SK-N-SH (cell line): ENCODE measurements at regions not wholly inside any gene's neighbourhood (a gene's known extent, or its start where the extent isn't known, plus 50 kb on each side); places are given as distances from the start of the nearest gene placed in this dataset.

Experiments used
- CTCF ChIA-PET: fragments of 300-600, 350-600 bp; formaldehyde crosslinking; extraction: SDS; loops from one replicate; lab custom pipeline; 2021; lab: Yijun Ruan, JAX
- POLR2A ChIA-PET: fragments of 350-600 bp; sonication (Branson Sonifier 250); formaldehyde crosslinking; extraction: SDS; loops from one replicate; lab custom pipeline; 2020; ENCODE audit warnings: antibody characterized with exemption, inconsistent platforms; lab: Yijun Ruan, JAX
- DNase-seq: peaks from one replicate; pipeline ENCODE4 v3.0.0; 2012
- H2AFZ ChIP-seq: fragments of 200-600 bp; sonication (generic); 2 replicates; pipeline ENCODE4 v1.8.1; 2016; ENCODE audit warnings: antibody characterized with exemption, mild to moderate bottlenecking, low read depth
- H3F3A ChIP-seq: fragments of 200-600 bp; sonication (generic); replicated peaks from 2 replicates; pipeline ENCODE3; 2016; ENCODE audit warnings: antibody characterized with exemption, mild to moderate bottlenecking; ENCODE audit not compliant: insufficient read depth
- H3K27ac ChIP-seq, 2 experiments: fragments of 200-500 bp in 1 of 2; fragments of 200-600 bp in 1 of 2; sonication (Bioruptor generic) in 1 of 2; sonication (generic), shearing (Covaris generic) in 1 of 2; 2 replicates each; pipeline versions ENCODE4 v1.5.1 to v1.6.1; 2014 to 2016; ENCODE audit warnings: low read depth in 2 of 2, inconsistent platforms in 1 of 2, low read length in 1 of 2, mild to moderate bottlenecking in 1 of 2, mixed read lengths in 1 of 2
- H3K27me3 ChIP-seq: fragments of 200-600 bp; sonication (generic), shearing (Covaris generic); 2 replicates; pipeline ENCODE4 v1.6.1; 2016; ENCODE audit warnings: mixed run types; ENCODE audit not compliant: insufficient read depth
- H3K36me3 ChIP-seq, 2 experiments: fragments of 200-500 bp in 1 of 2; fragments of 200-600 bp in 1 of 2; sonication (Bioruptor generic) in 1 of 2; sonication (generic) in 1 of 2; replicated peaks in 1 of 2; 2 replicates each; pipeline versions ENCODE3 to v1.5.1; 2014 to 2016; ENCODE audit warnings: low read length in 1 of 2, mild to moderate bottlenecking in 1 of 2; ENCODE audit not compliant: insufficient read depth in 2 of 2, control insufficient read depth in 1 of 2
- H3K4me1 ChIP-seq, 2 experiments: fragments of 200-500 bp in 1 of 2; fragments of 200-600 bp in 1 of 2; sonication (Bioruptor generic) in 1 of 2; sonication (generic), shearing (Covaris generic) in 1 of 2; 2 replicates each; pipeline versions ENCODE4 v1.5.1 to v1.6.1; 2014 to 2016; ENCODE audit warnings: low read depth in 1 of 2, low read length in 1 of 2, mixed run types in 1 of 2; ENCODE audit not compliant: insufficient read depth in 2 of 2, control insufficient read depth in 1 of 2
- H3K4me2 ChIP-seq: fragments of 200-600 bp; sonication (generic), shearing (Covaris generic); 2 replicates; pipeline ENCODE4 v1.6.1; 2017; ENCODE audit warnings: mixed run types
- H3K4me3 ChIP-seq, 2 experiments: fragments of 200-500 bp in 1 of 2; fragments of 200-600 bp in 1 of 2; sonication (Bioruptor generic) in 1 of 2; sonication (generic), shearing (Covaris generic) in 1 of 2; 2 replicates each; pipeline versions ENCODE4 v1.5.1 to v1.8.1; 2014 to 2016; ENCODE audit warnings: low read depth in 2 of 2, inconsistent platforms in 1 of 2, low read length in 1 of 2, mild to moderate bottlenecking in 1 of 2, mixed read lengths in 1 of 2, moderate library complexity in 1 of 2
- H3K79me2 ChIP-seq: fragments of 200-600 bp; sonication (generic); 2 replicates; pipeline ENCODE4 v1.8.1; 2017; ENCODE audit warnings: mild to moderate bottlenecking; ENCODE audit not compliant: insufficient read depth
- H3K9ac ChIP-seq: fragments of 200-600 bp; sonication (generic); 2 replicates; pipeline ENCODE4 v1.6.1; 2017; ENCODE audit warnings: mixed run types
- H3K9me2 ChIP-seq: fragments of 200-600 bp; sonication (generic); 2 replicates; pipeline ENCODE4 v1.6.1; 2017; ENCODE audit warnings: mixed run types
- H3K9me3 ChIP-seq: fragments of 200-600 bp; sonication (generic); 2 replicates; pipeline ENCODE4 v1.6.1; 2017; ENCODE audit warnings: mixed run types, mild to moderate bottlenecking, moderate library complexity
- H4K20me1 ChIP-seq: fragments of 200-600 bp; sonication (generic); 2 replicates; pipeline ENCODE4 v1.6.1; 2017; ENCODE audit warnings: mild to moderate bottlenecking, mixed run types; ENCODE audit not compliant: insufficient read depth
- CHD2 ChIP-seq: fragments of 150-350 bp; IDR thresholded peaks from 2 replicates; pipeline ENCODE4 v1.6.1; 2018; ENCODE audit warnings: low read length; ENCODE audit not compliant: partially characterized antibody
- EP300 ChIP-seq, 2 experiments: IDR thresholded peaks; 2 replicates each; pipeline versions ENCODE4 v1.4.0 to v1.6.1; 2012; ENCODE audit warnings: borderline replicate concordance in 1 of 2, low read depth in 1 of 2, low read length in 1 of 2
- FOSL2 ChIP-seq: IDR thresholded peaks from 2 replicates; pipeline ENCODE4 v1.4.0; 2012; ENCODE audit warnings: low read depth, mild to moderate bottlenecking, moderate library complexity, borderline replicate concordance
- GABPA ChIP-seq: IDR thresholded peaks from 2 replicates; pipeline ENCODE4 v1.4.0; 2012; ENCODE audit warnings: low read depth, mild to moderate bottlenecking
- GATA2 ChIP-seq: sonication (generic); formaldehyde crosslinking; IDR thresholded peaks from 2 replicates; pipeline ENCODE4 v1.5.0; 2020; ENCODE audit warnings: mild to moderate bottlenecking, missing genetic modification reagents
- JUND ChIP-seq: IDR thresholded peaks from 2 replicates; pipeline ENCODE4 v1.4.0; 2012
- NFIC ChIP-seq: IDR thresholded peaks from 2 replicates; pipeline ENCODE4 v1.4.0; 2012; ENCODE audit warnings: borderline replicate concordance
- POLR2AphosphoS5 ChIP-seq: IDR thresholded peaks from 2 replicates; pipeline ENCODE4 v1.6.1; 2012; ENCODE audit warnings: low read depth, low read length
- RFX5 ChIP-seq: IDR thresholded peaks from 2 replicates; pipeline ENCODE4 v1.6.1; 2012; ENCODE audit warnings: mild to moderate bottlenecking, improper control_type of control experiment, low read length
- YY1 ChIP-seq: IDR thresholded peaks from 2 replicates; pipeline ENCODE4 v1.4.0; 2012; ENCODE audit warnings: low read depth, mild to moderate bottlenecking
- WGBS: methylation state at CpG from one replicate; pipeline ENCODE4 v1.1.6; 2017; ENCODE audit warnings: low lambda C conversion rate; 5-methylcytosine and 5-hydroxymethylcytosine counted together
- TF ChIP-seq, protein P1 (sequence below): IDR thresholded peaks from 2 replicates; pipeline ENCODE4 v1.6.1; 2012; ENCODE audit warnings: mild to moderate bottlenecking, low read depth, low read length, moderate library complexity
- TF ChIP-seq, protein P2 (sequence below): fragments of 150-350 bp; IDR thresholded peaks from 2 replicates; pipeline ENCODE4 v1.6.1; 2016; ENCODE audit warnings: mild to moderate bottlenecking, low read depth, low read length
- TF ChIP-seq, protein P3 (sequence below): IDR thresholded peaks from 2 replicates; pipeline ENCODE4 v1.4.0; 2012; ENCODE audit warnings: low read depth

DNA sequence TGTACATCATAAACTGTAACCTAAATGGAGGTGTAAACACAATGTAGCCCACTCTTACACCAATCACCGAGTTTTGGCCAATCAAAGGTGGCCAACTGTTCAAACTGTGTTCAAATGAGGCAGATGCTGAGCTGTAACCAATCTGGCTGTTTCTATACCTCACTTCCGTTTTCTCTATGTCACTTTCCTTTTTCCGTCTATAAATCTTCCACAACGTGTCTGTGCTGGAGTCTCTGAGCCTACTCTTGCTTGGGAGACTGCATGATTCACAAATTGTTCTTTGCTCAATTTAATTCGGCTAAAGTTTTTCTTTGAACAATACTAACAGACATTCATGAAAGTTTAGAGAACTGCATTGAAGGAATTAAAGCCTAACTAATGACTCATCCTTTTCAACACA is 547.1 kb upstream of the USP15 start:
- ChIA-PET POLR2A (interaction anchor here (0.5 kb wide), 1 partner anchor 15 kb away, joined by 3 read pairs; no protein-coding TSS in a partner anchor), CTCF (interaction anchor here (1.0 kb wide), 1 partner anchor 12 kb away, joined by 3 read pairs; no protein-coding TSS in a partner anchor)
- H4K20me1 ChIP-seq, result no peaks in the 10 kb centered on the region
- no peaks in the 10 kb centered on the region for H3K27me3 ChIP-seq
- H3K4me1 ChIP-seq, result no peaks in the 10 kb centered on the region
- no peak overlapping the region for H3K27ac ChIP-seq
- H3K9me3 ChIP-seq, result no peaks in the 10 kb centered on the region
- H3F3A ChIP-seq, result no peaks in the 10 kb centered on the region
- no peak for DNase-seq
- H3K4me2 ChIP-seq, result no peak overlapping the region
- H3K4me3 ChIP-seq, result no peak overlapping the region
- H3K9ac ChIP-seq, result no peak overlapping the region
- H3K36me3 ChIP-seq, result no peaks in the 10 kb centered on the region
- H2AFZ ChIP-seq, result no peak overlapping the region
- TF ChIP-seq, protein P1, sequence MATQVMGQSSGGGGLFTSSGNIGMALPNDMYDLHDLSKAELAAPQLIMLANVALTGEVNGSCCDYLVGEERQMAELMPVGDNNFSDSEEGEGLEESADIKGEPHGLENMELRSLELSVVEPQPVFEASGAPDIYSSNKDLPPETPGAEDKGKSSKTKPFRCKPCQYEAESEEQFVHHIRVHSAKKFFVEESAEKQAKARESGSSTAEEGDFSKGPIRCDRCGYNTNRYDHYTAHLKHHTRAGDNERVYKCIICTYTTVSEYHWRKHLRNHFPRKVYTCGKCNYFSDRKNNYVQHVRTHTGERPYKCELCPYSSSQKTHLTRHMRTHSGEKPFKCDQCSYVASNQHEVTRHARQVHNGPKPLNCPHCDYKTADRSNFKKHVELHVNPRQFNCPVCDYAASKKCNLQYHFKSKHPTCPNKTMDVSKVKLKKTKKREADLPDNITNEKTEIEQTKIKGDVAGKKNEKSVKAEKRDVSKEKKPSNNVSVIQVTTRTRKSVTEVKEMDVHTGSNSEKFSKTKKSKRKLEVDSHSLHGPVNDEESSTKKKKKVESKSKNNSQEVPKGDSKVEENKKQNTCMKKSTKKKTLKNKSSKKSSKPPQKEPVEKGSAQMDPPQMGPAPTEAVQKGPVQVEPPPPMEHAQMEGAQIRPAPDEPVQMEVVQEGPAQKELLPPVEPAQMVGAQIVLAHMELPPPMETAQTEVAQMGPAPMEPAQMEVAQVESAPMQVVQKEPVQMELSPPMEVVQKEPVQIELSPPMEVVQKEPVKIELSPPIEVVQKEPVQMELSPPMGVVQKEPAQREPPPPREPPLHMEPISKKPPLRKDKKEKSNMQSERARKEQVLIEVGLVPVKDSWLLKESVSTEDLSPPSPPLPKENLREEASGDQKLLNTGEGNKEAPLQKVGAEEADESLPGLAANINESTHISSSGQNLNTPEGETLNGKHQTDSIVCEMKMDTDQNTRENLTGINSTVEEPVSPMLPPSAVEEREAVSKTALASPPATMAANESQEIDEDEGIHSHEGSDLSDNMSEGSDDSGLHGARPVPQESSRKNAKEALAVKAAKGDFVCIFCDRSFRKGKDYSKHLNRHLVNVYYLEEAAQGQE, result no peak
- TF ChIP-seq NFIC, result no peak
- TF ChIP-seq RFX5, result no peak
- TF ChIP-seq, protein P2, sequence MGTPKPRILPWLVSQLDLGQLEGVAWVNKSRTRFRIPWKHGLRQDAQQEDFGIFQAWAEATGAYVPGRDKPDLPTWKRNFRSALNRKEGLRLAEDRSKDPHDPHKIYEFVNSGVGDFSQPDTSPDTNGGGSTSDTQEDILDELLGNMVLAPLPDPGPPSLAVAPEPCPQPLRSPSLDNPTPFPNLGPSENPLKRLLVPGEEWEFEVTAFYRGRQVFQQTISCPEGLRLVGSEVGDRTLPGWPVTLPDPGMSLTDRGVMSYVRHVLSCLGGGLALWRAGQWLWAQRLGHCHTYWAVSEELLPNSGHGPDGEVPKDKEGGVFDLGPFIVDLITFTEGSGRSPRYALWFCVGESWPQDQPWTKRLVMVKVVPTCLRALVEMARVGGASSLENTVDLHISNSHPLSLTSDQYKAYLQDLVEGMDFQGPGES, result no peak
- no peak for TF ChIP-seq CHD2
- TF ChIP-seq GABPA, result no peak
- no peak for TF ChIP-seq POLR2AphosphoS5
- TF ChIP-seq, all 33 proteins: peak for 0
- 6% methylated on average over 5 of the region's 5 CpGs for WGBS
- Histone ChIP-seq H3K79me2 (no peaks in the 10 kb centered on the region), H3K9me2 (no peaks in the 10 kb centered on the region)

DNA sequence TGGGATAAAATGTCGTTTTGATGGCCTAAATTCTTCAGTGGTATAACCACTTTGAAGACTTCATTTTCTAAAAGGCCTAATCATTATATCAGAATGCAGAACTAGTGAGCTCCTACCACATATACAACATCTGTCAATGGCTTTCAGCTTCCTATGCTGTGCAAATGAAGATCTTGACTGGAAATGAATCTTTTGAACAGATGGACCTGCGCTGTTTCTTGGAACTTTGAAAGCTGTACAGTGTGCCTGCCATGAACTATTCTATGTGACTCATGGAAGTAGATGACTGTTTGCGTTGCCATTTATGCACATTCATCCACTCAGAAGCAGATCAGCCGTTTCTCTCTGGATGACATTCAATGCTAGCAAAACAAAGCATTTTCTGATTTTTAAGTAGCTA is 542.2 kb upstream of the USP15 start:
- no peaks in the 10 kb centered on the region for H4K20me1 ChIP-seq
- WGBS, result 2% methylated on average over 4 of the region's 4 CpGs
- no peak overlapping the region for H2AFZ ChIP-seq
- no peaks in the 10 kb centered on the region for H3K9me2 ChIP-seq
- H3K4me1 ChIP-seq, result no peaks in the 10 kb centered on the region
- no peak overlapping the region for H3K27ac ChIP-seq
- H3K9ac ChIP-seq, result no peak overlapping the region
- TF ChIP-seq GATA2 (CRISPR knock-in tag) (no peak), NFIC (no peak), GABPA (no peak), JUND (no peak), EP300 (IDR thresholded peaks at IDR 0.05; ENCODE audit: borderline replicate concordance in 1 of 2, low read depth in 1 of 2, low read length in 1 of 2) (no peak), FOSL2 (no peak), CHD2 (no peak), YY1 (no peak)
- TF ChIP-seq, protein P3, sequence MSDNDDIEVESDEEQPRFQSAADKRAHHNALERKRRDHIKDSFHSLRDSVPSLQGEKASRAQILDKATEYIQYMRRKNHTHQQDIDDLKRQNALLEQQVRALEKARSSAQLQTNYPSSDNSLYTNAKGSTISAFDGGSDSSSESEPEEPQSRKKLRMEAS, result no peak
- H3K4me2 ChIP-seq, result no peak overlapping the region
- no peaks in the 10 kb centered on the region for H3K27me3 ChIP-seq
- no peaks in the 10 kb centered on the region for H3K79me2 ChIP-seq
- DNase-seq, result no peak
- H3F3A ChIP-seq, result no peaks in the 10 kb centered on the region
- CTCF ChIA-PET, result no interaction called here
- no peaks in the 10 kb centered on the region for H3K36me3 ChIP-seq
- no peaks in the 10 kb centered on the region for H3K9me3 ChIP-seq
- POLR2A ChIA-PET, result no interaction called here
- no peak overlapping the region for H3K4me3 ChIP-seq
